ENCODE measurements at regions not wholly inside any gene's neighbourhood (a gene's known extent, or its start where the extent isn't known, plus 50 kb on each side); places are given as distances from the start of the nearest gene placed in this dataset.
"Not testable (repeated sequence)": the region's sequence is repeated elsewhere in the genome, so short reads cannot be mapped to it uniquely, and the experiment has no call there.

DNA sequence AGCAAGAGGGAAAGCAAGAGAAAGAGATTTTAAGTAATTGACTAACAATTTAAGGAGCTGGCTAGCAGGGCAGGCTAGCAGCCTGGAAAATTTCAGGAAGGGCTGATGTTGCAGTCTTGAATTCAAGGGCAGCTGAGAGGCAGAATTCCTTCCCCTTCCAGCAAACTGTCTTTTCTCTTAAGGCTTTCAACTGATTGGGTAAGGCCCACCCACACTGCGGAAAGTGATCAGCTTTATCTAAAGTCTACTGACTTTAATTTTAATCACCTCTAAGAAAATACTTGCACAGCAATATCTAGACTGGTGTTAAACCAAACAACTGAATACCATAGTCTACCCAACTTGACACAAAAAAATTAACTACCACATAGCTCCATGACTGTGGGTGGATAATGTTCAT is 303.9 kb downstream of the FZD1 start:
- DNase-seq (ENCODE audit: low spot score), result no peak

GRCh38 chr7:91569728-91570457 is 305.7 kb downstream of the FZD1 start:
- no peak for DNase-seq (ENCODE audit: low spot score)

- DNase-seq (ENCODE audit: low spot score), result no peak
Observed at GRCh38 chr7:91570560-91570959, 306.3 kb downstream of the FZD1 start.

DNA sequence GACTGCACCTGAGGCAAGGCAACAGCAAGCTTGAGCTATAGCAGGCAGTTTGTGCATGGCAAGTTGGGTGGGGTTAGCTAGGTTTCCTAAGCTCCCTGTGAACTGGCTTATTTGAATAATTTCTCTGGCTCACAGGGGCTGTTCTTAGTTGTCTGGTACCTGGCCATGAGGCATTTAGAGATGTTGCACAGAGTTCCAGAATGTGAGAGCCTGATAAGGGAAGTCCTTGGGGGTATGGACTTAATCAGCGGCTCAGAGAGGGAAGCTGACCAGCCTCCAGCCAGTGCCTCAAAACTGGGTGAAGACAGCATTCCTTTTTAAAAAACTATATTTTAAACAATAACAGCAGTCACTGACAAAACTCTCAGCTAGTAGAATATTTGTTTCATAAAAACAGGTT is 307.4 kb downstream of the FZD1 start:
- DNase-seq (ENCODE audit: low spot score), result no peak

DNA sequence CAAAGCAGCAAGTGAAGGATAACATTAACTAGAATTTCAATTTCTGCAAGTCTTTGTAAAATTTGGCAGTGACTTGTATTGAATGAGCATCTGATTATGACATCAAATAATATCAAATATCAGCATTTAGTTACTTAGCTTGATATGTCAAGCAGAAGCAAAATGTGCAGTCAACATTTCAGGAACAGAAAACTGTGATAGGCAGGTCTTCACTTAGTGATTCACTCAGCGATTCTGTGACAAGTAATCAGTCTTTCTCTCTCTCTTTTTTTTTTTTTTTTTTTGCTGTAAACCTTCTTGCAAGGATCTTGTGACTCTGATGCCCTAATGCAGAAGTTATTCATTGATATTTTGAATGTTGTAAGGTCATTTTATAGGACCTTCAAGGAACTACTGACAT is 307.1 kb downstream of the MTERF1 start:
- DNase-seq (ENCODE audit: low spot score), result no peak

DNA sequence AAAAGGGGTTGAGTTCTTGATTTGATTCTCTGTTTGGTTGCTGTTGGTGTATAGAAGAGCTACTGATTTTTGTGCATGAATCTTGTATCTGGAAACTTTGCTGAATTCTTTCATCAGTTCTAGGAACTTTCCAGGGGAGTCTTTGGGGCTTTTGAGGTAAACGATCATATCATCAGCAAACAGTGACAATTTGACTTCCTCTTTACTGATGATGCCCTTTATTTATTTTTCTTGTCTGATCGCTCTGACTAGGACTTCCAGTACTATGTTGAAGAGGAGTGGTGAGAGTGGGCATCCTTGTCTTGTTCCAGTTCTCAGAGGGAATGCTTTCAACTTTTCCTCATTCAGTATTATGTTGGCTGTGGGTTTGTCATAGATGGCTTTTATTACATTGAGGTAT is 304.0 kb downstream of the MTERF1 start:
- not testable (repeated sequence) for DNase-seq (ENCODE audit: low spot score)

- no peak for DNase-seq (ENCODE audit: low spot score)
Observed at GRCh38 chr7:91579837-91580236, 300.7 kb downstream of the MTERF1 start.

DNA sequence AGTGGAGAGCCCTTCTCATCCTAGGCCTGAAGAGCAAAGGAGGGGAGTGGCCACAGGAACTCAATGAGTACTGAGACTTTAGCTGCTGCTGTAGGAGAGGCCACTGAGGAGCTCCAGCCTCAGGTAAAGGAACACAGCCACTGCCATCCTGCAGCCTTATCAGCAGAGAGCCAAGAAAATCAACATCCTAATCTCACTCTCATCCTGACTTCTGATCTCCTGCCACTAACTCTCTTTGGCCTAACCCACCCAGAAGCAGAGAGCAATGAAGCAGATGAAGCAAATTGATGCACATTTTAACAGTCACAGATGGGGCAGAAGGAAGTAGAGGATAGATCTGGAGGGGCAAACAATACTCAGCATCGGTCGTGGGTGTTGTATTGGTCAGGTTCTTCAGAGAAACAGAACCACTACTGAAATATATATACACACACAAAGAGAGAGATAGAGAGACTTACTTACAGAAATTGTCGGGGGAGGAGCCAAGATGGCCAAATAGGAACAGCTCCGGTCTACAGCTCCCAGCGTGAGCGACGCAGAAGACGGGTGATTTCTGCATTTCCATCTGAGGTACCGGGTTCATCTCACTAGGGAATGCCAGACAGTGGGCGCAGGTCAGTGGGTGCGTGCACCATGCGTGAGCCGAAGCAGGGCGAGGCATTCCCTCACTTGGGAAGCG is 297.6 kb downstream of the MTERF1 start:
- DNase-seq (ENCODE audit: low spot score), result no peak

GRCh38 chr7:91596287-91596686 is 284.2 kb downstream of the MTERF1 start:
- no peak for DNase-seq (ENCODE audit: low spot score)

GRCh38 chr7:91598791-91599190 is 281.7 kb downstream of the MTERF1 start:
- DNase-seq (ENCODE audit: low spot score), result no peak

DNA sequence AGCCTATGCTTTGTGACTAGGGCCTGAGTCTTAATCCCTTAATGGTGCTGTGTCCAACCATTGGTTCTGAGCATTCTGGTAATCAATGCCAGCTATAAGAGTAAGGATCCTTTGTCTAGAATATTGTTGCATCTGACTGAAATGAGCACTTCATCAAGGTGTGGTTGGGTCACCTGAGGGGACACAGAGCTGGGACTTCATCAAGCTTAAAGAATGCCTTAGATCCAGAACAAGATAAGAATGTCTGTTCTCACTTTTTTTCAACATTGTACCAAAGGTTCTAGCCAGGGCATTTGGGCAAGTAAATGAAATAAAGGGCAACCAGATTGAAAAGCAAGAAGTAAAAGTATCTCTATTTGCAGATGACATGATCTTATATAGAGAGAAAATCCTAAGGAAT is 280.4 kb downstream of the MTERF1 start:
- no peak for DNase-seq (ENCODE audit: low spot score)

- DNase-seq (ENCODE audit: low spot score), result no peak
Observed at GRCh38 chr7:91603707-91604106, 276.8 kb downstream of the MTERF1 start.

DNA sequence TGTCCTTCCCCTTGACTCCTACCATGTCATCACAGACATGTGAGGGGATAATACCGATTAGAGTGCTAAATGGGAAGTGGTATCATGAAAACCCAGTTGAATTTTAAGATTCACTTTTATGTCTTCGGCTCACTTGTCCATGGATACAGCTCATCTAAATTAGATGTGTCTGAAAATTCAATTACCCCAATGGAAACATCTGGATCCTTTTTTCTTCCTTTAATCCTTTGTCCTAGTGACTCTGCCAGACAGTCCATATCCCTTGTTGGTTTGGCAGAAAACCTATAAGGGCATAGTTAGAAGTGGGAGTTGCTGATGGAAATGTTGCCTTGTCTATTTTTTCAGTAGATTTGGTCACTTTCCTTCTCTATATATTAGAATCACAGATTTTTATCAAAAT is 271.9 kb downstream of the MTERF1 start:
- no peak for DNase-seq (ENCODE audit: low spot score)

GRCh38 chr7:91609525-91609924 is 271.0 kb downstream of the MTERF1 start:
- DNase-seq (ENCODE audit: low spot score), result no peak

GRCh38 chr7:91614431-91614830 is 266.1 kb downstream of the MTERF1 start:
- no peak for DNase-seq (ENCODE audit: low spot score)

- no peak for DNase-seq (ENCODE audit: low spot score)
Observed at GRCh38 chr7:91618776-91619765, 261.4 kb downstream of the MTERF1 start.

GRCh38 chr7:91620827-91621226 is 259.7 kb downstream of the MTERF1 start:
- DNase-seq (ENCODE audit: low spot score), result no peak

GRCh38 chr7:91627324-91627723 is 253.2 kb downstream of the MTERF1 start:
- not testable (repeated sequence) for DNase-seq (ENCODE audit: low spot score)

GRCh38 chr7:91628742-91629141 is 251.8 kb downstream of the MTERF1 start:
- DNase-seq (ENCODE audit: low spot score), result no peak

- no peak for DNase-seq (ENCODE audit: low spot score)
Observed at GRCh38 chr7:91630581-91631380, 249.7 kb downstream of the MTERF1 start.

- DNase-seq (ENCODE audit: low spot score), result no peak
Observed at GRCh38 chr7:91632234-91632940, 248.1 kb downstream of the MTERF1 start.

Measured in activated CD4-positive, alpha-beta T cell treated with anti-CD3 and anti-CD28 coated beads, Interleukin-2, Interleukin-4, amounts not matched to agents 100 ng/mL and 50 ng/mL, durations not matched to agents 16 hours and 8 hours (primary cell).